ENCODE measurements at regions not wholly inside any gene's neighbourhood (a gene's known extent, or its start where the extent isn't known, plus 50 kb on each side); places are given as distances from the start of the nearest gene placed in this dataset.

DNA sequence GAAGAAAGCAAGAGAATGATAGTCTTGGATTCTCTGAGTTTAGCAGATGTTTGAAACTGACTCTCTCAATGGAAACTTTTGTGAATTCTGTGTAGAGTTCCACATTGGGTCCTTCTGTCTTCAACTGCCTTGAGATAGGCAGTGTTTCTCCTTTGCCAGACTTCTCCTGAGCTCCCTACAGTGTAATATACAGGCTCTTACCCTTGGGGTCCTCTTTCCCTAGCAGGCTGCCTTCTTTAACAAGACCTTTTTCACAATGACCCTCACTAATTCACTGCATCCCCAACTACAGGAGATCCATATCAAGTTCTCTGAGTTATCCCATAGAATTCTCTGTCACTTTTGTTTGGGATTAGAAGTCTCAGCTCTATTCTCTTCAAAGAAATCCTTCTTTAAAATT is 513.0 kb downstream of the XIRP2 start (continued):
- TF ChIP-seq BRCA1 (IDR thresholded peaks at IDR 0.05; ENCODE audit: low read depth, low read length) = no peak
- no peak for TF ChIP-seq SIX5 (IDR thresholded peaks at IDR 0.05; ENCODE audit: low read depth, low read length)
- no peak for TF ChIP-seq EP300 (IDR thresholded peaks at IDR 0.05; ENCODE audit: borderline replicate concordance in 1 of 2, low read depth in 2 of 2, low read length in 2 of 2)
- TF ChIP-seq YY1 (IDR thresholded peaks at IDR 0.05; ENCODE audit: low read depth, low read length) = no peak
- TF ChIP-seq SUZ12 (IDR thresholded peaks at IDR 0.05; ENCODE audit: low read length) = no peak
- TF ChIP-seq CHD1 (IDR thresholded peaks at IDR 0.05; ENCODE audit: low read depth, low read length) = no peak
- TF ChIP-seq HDAC6 (IDR thresholded peaks at IDR 0.05; ENCODE audit: low read depth, low read length) = no peak
